ENCODE measurements at regions not wholly inside any gene's neighbourhood (a gene's known extent, or its start where the extent isn't known, plus 50 kb on each side); places are given as distances from the start of the nearest gene placed in this dataset.
A peak's percentile ranks its signal among the peaks of the same experiment; 100 is the strongest.

DNA sequence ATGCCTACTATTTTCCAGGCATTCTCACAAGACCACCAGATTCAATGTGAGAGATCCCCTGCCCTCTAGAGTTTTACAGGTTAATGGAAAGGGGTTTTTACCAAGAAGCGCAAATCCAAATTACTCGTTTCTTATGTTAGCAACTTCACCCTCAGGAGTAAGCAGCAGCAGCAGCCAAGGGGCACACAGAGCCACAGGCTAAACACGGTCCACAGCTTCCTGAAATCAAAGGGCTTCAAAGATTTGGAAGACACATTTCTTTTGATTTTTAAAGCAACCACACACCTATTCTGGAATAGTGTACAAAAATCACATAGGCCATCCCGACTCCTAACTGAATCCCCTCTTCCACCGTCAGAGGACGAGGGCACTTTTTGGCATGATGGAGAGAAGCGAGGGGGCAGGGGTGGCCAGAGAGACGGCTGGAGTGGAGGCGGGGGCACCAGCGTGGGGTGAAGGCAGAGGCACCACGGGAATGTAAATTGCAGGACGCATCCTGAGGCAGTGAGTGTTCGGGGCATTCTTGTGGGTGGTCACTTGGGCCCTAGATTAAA lies 107.0 kb downstream of the ARF6 start:
- no peak for DNase-seq

DNA sequence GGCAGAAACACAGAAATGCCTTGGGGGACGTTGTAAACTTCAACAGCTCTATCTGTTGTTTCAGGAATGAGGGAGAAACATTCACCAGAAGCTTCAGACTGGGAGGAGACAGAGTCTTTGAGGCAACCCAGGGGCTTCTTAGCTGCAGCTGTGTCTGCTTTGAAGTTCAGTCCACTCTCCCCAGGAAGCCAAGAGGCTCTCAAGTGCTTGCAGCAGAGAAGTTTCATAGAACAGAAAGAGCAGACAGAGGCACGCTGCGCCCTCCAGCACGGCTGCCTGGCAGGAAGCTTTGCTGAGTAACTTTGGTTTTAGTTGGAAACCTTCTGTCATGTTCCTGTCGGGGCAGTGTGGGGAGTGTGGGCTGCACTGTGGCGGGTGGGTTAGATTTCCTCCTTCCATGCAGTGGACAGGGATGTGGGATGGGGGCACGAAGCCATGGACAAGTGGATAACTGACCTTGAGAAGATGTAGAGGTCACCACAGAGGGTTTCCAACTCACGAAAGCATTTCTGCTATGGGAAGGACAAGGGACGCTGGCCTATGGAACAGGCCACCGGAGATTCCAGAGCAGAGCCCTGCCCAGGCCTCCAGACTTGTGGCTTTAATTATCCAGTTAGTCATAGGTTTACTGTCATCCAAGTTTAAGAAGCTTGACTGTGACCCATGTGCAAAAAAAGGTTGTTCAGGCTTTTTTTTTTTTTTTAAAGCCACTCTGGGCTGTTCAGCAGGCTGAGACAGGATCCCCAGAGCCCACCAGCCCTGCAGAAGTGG lies 107.7 kb downstream of the ARF6 start:
- peak; percentile 91 for DNase-seq

DNA sequence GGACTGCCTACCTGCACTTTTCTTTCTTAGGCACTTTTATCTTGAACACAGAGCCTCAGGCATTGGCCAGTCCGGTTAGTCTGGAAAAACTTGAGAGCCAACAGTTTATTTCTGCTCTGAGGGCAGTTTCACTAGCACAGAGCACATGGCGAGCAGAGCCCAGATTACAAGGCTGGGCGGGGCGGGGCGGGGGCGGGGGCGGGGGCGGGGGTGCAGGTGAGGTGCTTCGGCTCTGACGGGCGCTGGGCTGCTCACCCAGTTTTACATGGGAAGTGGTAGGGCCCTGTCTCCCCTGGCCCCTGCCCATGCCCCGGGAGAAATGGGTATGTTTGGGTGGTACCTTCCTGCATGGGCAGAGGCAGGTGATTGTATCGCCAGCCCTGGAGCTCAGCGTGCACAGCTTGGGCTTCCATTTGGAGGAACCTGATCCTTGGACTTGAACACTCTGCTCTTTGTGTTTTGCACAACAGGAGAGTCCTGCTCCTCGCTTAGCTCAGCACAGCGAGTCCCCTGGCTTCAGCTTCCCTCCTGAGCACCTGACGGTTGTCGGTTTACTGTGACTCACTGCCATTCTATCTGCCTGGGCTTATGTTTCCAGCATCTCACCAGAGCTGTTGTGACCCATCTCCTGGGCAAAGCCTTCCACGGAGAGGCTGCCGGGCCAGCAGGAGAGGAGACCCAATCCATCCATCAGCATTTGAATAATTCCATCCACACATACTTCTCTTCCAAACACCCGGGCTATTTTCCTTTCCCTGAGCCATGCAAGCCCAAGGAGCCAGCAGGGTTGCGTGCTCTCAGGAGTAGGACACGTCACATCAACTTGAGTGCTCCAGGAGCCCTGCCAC lies 108.5 kb downstream of the ARF6 start:
- DNase-seq, result peak; percentile 88

DNA sequence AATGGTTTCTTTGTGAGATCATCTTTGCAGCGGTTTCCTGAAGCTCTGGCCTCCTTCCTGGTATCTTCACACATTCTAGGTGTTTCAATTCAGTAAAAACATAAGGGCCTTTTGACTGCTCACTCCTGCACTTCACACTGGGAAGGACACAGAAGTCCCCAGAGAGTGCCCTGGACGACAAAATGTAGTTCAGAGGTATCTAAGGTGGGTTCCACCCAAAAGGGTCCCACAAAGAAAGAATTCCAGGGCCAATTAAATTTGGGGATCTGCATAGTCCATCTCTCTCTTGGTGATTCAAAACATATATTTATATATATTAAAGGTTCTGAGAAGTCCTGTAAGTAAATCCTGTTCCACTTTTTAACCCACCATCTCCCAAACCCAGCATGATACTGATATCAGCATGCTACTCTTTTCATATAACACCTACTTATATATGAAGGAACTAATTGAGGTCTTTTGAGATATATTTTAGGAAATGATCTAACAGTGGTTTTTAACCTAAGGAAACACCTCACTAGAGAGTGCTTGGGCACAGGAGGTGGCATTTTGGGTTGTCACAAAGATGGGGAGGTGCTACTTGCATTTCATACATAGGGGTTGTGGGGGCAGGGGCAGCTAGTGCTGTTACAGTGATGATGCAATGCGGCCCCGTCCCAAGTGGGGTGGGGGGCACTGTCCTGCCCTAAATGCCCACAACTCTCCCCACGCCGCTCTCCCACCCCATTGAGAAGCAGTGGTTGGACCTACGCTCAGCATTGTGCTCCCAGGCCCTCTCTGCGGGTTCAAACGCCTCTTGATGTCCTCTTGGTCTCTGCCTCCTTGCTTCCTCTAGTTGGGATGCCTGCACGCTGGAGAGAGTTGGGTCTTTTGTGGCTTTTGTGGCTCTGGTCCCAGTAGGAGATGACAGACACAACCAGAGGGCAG lies 109.4 kb downstream of the ARF6 start:
- peak; percentile 80 for DNase-seq

DNA sequence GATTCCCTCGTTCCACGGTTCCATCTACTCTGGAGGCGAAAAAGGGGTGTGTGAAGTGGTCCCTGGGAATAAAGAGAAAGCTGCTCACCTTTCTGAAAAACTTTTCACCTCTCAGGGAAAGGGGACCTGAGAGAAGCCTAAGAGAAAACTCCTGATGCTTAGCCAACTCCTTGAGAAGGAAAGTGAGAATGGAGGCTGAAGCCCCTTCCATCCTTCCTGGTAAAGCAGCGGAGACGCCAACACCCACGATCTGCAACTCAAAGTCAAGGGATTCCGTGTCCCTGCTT lies 110.0 kb downstream of the ARF6 start:
- DNase-seq, result no peak

DNA sequence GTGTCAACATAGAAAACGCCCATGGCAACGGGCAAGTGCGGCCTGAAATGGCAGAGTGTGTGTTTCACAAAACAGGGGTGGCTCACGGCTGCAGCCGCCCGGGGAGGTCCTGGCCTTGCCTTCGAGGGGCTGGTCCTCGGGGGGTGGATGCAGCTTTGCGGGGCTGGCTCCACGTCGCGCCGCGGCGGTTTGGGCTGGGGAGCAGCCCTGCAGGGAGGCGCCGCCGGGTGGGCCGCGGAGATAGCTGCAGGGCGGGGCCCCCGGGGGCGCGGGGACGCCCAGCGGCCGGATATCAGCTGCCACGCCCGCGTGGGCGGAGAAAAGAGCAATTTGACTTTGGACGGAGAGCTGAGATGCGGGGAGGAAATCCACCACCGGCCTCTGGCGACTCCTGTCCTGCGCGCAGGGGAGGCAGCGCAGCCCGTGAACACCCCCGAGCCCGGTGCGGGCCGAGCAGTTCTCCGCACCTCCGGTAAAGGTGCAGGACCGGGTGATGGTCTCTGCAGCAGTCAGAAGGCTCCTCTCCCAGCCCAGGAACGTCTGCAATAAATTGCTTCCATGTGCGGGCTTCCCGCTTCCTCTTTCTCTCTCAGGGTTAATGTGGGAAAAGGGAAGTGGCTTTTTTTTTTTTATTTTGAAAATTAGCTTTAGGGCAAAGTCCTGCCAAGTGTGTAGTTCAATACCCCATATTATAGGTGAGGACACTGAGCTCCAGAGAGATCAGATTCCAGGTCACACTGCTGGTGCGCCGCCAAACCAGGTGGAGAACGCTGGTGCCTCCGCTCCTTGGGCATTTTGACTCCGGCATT lies 110.5 kb downstream of the ARF6 start:
- peak; percentile 91 for DNase-seq

DNA sequence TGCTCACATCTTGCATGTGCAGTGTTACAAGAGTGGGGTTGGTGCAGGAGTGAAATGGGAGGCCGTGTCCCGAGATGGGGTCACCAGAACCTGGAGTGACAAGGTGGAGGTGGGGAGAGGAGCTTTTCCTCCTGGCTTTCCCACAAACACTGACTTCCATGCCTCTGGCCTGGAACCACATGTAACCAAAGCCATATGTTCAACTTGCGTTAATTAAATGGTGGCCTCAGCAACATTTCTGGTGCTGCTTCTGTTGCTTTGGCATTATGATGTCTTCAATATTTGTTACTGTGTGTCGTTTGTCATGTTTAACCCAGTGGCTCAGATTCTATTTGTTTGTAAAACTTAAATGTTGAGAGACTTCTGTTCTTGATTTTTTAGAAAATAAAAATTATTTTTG lies 110.2 kb downstream of the VCPKMT start:
- no peak for DNase-seq

DNA sequence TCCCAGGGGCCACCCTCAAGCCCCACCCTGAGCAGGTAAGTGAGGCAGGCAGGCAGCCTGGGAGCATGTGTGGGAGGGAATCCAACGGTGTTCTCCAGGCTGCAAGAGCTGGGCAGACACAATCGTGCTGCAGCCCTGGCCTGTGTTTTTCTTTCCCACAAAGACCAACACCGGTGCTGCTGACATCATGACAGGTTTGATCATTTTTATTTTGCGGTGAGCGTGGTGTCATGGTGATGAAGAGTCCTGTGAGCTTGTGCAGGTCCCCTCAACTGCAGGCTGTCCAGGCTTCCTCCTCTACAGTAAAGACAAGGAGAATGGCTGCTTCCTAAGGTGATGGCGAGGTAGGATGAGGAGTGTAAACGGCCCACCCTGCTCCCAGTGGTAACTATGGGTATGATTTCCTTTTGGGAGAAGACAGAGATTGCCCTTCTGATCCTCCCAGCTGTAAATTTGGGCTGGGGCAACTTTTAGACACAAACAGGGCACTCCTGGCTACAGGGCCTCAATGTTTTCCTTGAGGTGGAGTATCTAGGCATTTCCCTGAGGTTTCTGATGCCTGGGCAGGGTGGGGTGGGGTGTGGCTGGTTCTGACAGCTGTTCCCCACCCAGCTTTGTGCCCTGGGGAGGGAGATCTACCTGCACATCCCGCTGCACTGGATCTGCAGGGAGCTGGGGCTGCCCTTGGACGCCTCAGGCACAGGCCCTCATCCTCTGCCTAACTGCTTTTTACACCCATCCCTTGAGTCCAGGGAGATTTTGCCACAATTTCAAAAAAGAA lies 109.1 kb downstream of the VCPKMT start:
- no peak for DNase-seq

DNA sequence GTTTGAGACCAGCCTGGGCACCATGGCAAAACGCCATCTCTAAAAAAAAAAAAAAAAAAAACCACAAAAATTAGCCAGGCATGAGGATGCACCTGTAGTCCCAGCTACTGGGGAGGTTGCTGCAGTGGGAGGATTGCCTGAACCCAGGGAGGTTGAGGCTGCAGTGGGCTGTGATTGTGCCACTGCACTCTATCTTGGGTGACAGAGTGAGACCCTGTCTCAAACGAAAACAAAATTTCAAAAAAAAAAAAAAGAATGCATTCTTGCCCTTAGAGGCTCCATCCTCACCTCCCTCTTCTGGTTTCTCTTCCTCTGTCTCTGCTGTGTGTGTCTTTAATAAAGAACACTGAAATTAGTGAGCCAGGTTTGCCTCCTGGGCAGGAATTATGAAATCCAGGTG lies 107.8 kb downstream of the VCPKMT start:
- DNase-seq, result no peak

DNA sequence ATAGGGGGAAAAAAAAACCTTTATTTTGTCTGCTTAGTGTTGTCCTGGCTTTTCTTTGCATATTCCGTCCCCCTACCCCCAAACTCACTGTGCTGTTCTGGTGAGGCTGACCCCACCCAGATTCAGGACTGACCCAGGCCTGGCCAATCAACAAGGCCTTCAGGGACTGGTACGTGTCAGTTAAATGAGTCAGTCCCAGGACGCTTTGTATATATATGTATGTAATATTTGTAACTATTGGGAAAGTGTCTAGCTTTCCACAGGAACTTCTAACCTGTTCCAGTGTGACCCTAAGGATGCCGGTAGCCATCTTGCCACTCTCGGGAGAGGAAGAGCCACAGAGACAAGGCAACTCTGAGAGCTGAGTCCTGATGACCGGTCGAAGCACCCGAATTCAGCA lies 107.4 kb downstream of the VCPKMT start:
- DNase-seq, result no peak

DNA sequence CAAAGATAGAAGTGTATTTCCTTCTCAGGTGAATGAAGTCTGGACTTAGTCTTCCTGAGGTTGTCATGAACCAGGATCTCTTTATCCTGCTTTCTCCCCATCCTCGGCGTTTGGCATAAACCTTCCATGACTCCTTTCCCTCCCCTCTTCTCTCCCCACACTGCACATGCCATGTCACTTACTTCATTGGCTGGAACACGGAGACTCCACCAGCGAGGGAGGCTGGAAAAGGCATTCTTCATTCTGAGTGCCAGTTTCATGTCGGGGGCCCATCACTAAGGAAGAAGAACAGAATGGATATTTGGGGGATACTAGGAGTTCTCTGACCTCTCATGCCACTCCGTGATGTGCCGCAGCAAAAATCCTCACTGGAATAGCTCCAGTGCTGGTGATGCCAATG lies 105.6 kb downstream of the VCPKMT start:
- DNase-seq, result no peak

DNA sequence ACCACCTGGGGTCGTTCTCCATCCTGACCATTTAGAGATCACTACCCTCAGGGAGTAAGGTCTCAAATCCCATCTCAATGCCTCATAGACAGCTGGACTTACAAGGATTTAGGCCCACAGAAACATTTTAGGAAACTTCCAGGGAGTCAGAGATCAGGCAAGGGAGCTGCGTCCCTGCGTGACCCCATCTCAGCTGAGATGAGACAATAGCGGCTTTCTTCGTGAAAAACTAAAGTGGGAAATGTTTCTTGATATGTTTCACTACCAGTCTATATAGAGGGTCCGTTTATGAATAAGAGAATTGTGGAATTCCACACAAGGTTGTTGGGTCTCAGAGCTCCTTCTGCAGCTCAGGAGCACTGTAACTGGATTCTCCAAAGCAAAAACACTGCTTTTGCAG lies 105.1 kb downstream of the VCPKMT start:
- no peak for DNase-seq

DNA sequence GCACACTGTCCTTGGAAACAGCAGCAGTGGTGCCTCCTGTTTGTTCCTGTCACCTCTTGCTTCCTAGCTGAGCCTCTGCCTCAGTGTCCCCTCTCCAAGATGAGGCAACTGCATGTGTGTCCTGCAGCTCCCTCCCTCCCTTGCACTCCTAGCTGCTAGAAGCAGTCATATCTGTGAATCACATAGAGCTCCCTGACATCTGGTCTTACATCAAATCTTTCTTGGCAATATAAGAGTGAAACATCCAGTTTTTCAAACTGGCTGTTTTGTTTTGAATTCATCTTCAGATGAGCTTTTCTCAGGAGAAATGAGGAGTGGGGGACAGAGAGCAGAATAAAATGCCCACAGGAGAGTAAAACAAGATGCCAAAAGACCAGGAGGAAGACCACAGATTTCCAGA lies 103.7 kb downstream of the VCPKMT start:
- no peak for DNase-seq

DNA sequence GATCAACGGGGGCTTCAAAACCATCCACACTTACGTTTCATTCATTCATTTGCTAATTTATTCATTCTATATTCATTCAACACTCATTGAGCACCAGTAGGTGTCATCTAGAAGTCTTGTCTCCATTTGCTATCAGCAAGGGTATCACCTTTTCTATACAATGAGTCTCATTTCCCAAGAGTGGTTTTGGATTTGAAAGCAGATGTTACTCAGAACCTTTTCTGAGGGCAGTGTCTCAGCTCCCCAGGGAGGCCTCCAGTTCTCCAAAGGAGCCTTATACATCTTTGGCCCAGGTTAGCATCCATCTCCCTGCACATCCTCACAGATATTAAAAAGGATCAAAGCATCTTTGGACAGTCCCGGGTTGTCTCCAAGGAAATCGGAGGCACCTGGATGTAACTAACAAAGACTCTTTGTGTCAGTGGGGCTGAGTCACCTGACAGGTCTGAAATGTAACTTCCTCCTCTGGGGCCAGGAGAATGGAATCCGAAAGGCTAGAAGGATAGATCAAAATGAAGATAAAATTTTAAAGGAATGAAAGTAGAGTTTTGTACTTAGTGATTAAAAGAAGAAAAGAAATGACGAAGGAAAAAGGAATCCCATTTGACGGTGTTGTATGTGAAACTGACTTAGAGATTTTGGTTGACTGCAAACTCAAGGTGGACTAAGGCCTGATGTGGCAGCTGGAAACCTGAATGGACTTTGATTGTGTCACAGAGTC lies 103.0 kb downstream of the VCPKMT start:
- no peak for DNase-seq

DNA sequence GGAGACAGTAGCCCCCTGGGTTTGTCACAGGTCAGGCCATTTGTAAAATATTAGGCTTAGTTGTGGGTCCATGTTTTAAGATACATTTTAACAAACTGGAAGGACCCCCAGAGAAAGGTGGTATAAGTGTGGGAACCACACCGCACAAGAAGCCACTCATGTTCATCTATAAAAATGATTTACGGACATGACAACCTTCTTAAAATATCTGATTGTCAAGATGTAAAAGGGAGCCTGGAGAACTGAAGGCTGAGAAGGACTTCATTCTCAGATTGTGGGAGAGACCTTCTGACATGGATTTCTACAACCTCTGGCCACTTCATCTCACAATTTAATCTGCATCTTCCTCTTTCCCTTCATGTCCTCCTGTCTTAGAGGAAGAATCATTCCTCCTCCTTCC lies 102.4 kb downstream of the VCPKMT start:
- DNase-seq, result no peak

DNA sequence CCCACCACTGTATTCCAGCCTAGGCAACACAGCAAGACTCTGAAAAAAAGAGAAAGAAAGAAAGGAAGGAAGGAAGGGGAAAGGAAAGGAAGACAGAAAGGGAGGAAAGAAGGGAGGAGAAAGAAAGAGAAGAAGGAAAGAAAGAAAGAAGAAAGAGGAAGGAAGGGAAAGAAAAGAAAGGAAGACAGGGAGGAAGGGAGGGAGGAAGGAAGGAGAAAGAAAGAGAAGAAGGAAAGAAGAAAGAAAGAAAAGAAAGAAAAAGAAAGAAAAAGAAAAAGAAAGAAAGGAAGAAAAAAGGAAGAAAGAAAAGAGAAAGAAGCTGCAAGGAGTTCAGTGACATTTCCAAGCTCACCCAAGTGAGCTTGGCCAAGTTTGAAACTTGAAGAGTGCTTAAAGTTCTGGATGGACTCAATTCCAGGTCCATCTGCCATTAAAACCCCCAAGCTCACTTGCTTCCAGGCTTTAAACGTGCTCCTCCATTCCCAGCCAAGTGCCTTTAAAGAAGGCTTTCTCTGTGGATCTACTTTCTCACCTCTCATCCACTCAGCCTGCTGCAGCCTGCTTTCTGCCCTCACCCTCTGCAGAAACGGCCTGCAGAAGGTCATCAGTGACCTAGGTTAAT lies 101.5 kb downstream of the VCPKMT start:
- DNase-seq, result no peak

DNA sequence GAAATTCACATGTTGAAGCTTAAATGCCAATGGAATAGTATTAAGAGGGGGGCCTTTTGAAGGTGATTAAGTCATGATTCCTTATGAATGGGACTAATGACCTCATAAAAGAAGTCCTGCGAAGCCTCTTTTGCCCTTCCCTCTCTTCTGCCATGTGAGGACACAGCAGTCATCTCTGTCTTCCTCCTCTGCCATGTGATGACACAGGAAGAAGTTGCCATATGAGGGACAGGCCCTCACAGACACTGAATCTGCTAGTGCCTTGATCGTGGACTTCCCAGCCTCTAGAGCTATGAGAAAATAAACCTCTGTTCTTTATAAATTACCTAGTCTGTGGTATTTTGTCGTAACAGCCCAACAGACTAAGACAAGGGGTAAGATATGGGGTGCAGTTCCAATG lies 100.7 kb downstream of the VCPKMT start:
- DNase-seq, result no peak

DNA sequence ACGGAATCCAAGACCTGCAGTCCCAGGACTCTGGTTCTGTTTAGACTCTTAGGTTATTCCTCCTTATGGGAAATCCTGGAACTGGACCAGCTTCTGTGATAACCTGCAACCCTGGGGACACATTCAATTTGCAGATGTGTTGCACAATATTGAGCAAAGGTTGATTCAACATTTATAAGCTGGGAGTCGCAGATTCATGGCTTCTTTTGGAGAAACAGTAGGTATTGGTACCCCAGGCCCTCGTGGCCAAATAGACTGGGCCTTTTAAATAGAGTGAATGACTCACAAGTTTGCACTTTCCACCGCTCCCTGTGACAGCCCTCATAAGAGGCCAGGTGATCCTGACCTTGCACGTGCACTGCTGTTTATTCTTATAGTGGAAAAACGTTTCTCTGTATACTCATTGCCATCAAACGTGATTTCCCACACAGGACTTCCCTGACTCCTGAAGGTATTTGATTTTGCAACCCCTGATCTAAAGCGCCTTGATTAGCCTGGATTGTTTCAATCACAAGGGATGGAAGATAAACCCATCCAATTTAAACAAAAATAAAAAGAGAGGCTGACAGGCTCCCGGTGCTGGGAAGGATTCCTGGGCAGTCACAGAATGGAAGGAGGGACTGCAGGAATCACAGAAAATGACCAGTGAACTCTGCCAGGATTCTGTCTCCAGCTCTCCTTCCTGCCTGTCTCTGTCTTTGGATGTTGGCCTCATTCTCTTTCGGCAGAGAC lies 98.0 kb downstream of the VCPKMT start:
- DNase-seq, result no peak

DNA sequence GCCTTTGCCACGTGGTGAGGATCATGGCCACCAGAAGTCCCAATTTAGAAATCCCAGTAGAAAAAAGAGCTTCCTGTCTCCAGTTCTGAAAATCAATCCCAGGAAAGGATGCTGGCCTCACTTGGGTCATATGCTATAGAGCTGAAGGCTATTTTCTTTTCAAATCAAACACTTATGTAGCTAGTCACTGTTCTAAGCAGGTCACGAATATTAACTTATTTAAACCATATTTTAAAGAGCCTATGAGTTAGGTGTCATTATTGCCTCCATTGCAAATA lies 97.5 kb downstream of the VCPKMT start:
- no peak for DNase-seq

DNA sequence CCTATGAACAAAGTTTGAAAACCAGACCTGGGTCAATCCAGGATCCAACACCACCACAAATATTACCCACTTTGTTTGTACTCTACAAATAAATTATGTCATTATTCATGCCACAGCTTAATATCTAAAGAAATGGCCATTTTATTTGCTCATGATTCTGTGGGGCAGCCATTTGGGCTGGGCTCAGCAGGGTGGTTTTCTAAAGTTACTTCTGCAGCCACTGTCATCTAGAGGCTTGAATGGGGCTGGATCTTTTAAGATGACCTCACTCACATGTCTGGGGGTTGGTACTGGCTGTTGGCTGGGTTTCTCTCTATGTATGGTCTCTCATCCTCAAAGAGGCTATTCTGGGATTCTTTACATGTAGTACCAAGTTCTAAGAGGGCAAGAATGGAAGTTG lies 96.2 kb downstream of the VCPKMT start:
- no peak for DNase-seq
